Hippocampal formation (tissue), 2 donors: ENCODE measurements at regions not wholly inside any gene's neighbourhood (a gene's known extent, or its start where the extent isn't known, plus 50 kb on each side); places are given as distances from the start of the nearest gene placed in this dataset.
"Not testable (repeated sequence)": the region's sequence is repeated elsewhere in the genome, so short reads cannot be mapped to it uniquely, and the experiment has no call there.

ENCODE experiments used
- DNase-seq, 2 donors: peaks; one replicate each; lab custom pipeline; 2025; lab: John Stamatoyannopoulos, UW

DNA sequence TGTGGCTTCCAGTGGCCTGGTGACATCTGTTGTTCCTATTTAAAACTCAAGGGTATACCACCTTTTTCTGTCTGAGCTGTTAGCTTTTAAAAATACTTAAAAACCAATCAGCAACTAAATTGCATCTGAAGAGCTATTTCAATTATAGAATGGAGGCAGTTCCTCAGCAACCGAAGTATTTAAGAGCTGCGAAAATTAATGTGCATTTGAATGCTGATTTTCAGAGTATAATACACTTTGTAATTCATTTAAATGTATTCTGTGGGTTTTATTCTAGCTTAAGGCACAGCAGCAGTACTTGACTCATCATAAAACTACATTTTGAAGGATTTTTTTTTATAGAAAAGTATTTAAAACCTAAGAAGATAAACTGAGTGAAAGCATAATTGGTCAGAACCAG is 404.9 kb upstream of the PRKCQ start:
- DNase-seq: no peak

GRCh38 chr10:6984016-6984415 is 403.9 kb upstream of the PRKCQ start:
- not testable (repeated sequence) for DNase-seq

- DNase-seq: no peak
These were observed 400.3 kb upstream of the PRKCQ start for GRCh38 chr10:6980353-6980752.

DNA sequence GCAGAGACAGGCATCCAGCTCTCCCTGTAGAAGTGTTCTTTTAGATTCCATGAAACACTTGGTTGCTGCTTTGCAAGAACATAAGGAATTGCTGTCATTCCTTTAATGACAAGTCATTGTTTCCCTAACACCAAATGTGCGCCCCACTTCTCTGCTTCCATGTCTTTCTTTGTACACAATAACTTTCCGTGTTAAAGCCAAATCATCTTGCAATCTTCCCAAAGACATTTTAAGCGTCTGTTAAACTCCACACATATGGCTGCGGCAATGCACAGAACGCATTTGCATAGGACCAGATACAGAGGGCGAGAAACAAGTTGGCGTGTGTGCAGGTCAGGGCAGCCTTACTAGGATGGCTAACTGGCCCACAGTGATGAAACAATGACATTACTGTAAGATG is 399.3 kb upstream of the PRKCQ start:
- no peak for DNase-seq

DNA sequence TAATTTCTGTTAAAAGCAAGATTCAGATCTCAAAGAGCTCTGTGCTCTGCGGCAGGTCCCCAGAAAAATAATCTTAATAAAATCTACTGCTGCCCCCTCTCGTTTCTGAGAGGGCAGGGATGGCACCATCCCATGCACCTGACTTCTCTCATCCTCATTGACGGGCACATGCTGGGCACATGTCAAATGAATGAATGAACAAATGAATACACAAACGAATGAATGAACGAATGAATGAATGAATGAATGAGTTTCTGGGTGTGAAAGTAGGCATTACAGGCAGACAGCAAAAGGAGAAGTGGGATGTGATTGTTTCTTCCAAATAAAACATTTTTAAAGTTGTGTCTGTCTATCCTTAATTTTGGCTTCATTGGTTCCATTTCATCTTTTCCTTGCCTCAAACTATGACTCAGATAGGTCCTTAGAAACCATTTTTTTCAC is 398.1 kb upstream of the PRKCQ start:
- no peak for DNase-seq

DNA sequence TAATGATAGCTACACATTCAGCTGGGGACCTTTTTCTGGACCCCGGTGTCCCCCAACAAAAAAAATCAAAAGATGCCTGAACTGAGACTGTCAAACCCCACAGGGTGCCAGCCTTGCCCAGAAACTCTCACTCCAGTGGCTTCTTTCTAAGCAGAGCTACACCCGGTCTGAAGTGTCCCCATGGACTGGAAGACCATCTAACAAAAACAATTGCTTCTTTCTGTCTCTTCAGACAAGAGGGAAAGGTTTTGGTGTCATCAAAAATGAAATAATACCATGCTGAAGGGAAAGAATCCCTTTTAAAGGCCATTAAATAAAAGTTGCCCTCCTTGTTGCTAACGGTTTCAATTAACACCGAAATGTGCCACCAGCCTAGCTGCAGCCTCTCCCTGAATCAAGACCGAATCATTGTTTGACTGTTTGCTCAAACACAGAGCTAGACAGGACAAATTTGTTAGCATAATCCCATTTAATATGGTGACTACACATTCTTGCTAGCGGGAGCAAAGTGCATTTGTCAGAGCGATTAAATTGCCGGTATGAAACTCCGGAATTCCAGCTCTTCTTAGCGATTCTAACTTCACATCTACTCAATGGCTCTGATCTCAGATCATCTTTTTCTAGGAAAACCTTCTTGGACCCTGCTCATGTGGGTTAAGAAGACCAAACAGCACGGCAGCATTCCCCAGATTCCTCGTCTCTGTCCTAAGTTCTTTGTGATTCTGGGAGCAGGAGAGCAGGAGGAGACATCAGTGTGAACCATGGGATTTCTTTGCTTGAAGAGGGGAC is 397.5 kb upstream of the PRKCQ start:
- DNase-seq: no peak

DNA sequence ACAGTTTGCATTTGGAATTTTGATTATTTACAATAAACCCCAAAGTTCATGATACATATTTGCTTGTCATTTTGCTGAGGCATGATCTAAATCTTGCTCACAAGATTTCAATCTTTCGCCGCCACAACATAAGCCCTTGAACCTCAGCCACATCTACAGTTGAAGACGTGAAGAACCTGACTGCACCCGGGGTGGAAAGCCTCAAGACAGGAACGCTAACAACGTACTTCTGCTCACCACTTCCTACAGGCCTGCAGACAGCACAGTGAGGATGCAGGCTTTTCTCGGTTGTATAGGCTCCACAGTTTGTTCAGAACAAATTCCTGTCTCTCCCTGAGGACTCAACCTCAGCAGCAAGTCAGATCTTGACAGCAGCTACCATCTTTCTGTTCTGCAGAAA is 393.8 kb upstream of the PRKCQ start:
- no peak for DNase-seq

GRCh38 chr10:6972226-6972625 is 392.1 kb upstream of the PRKCQ start:
- DNase-seq: no peak

DNA sequence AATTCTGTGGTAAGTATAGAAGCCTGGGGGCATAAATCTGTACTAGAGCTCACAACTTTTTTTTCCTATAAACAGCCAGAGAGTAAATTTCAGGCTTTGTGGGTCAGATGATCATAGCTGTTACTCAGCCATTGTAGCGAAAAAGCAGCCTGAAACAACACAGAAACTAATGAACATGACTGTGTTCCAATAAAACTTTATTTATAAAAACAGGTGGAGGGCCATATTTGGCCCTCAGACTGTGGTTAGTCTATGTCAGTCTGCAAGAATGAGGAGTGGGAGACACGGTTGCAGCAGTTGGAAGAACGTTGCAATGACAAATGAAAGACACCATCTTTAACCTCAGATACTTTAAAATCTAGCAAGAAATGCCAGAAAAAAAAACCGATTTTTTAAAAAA is 389.6 kb upstream of the PRKCQ start:
- no peak for DNase-seq

GRCh38 chr10:6964543-6964942 is 384.5 kb upstream of the PRKCQ start:
- DNase-seq: no peak

DNA sequence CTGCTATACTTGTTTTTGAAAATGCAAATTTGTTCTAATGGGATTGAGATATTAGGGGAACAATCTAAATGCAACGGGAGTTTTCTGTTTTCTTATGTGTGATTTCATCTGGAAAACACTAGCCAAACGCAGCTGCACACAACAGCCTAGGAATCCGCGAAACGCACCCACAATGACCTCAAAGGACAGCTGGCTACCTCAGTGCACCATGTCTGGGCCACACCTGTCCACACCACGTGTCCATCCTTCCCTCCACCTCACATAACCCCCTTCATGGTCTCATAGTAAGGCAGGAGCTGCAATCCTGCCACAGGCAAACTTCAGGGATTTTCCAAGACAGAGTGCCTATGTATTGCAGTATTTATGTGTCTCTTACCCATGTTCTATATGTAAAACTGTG is 382.5 kb upstream of the PRKCQ start:
- no peak for DNase-seq

GRCh38 chr10:6958711-6959110 is 378.6 kb upstream of the PRKCQ start:
- DNase-seq: no peak

DNA sequence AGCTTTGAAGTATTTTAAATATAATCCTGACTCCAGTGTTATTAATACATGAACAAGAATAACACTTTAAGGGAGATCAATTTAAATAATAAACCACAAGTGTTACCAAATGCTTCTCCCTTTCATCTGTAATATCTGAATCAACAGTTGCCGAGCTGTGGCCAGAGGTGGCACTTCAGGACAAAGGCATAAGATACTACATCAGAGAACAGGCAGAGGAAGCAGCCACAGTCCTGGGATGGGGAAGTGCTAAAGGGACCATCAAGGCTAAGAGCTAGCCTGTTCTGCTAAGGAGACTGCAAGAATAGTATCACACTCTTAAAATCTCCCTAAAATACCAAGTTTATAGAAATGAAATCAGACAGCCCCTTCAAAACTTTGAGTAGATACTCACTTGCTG is 378.2 kb upstream of the PRKCQ start:
- DNase-seq: peak in 1 of 2 donors; percentile 5

- DNase-seq: no peak
These were observed 377.8 kb upstream of the PRKCQ start for GRCh38 chr10:6957851-6958250.

GRCh38 chr10:6956562-6956961 is 376.5 kb upstream of the PRKCQ start:
- peak in 1 of 2 donors; percentile 31 for DNase-seq

DNA sequence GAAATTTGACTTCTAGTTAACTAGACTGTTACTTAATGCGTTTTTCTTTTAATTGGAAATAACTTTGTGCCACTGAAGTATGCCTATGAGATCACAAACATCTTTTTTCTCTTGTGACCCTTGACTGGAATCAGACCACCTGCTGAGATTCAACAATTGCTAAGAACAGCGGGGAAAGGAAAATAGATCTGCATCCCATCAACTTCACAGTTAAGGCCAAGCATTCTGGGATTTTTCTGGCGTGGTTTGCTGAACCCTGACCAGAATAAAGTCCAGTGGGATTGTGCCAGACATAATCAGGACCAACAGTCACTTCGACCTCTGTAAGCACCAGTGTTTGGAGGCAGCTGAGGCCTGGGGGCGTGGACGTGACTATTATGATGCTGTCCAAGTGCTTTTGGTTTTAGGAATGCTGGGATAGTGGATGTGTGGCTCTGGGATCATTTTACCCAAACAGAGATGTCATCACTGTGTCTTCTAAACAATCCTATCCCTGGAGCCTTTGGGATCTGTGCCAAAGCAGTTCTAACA is 373.3 kb upstream of the PRKCQ start:
- DNase-seq: no peak

DNA sequence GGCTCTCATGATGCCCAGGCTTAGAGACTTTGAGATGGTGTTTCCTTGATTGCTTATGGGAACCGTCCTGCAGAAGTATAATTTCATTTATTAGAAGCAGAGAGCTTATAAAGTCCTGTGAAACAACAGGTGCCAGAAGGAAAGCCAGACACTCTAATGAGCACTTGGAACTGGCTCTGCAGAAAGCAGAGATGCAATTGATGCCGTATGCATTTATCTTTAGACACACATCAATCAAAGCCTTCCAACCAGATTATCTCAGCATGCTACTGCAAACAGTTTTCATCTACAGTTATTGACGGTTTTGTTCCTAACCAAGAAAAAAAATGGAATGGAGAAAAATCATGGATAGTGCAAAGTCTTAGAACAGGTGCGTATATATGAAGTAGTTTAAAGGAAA is 371.7 kb upstream of the PRKCQ start:
- no peak for DNase-seq

DNA sequence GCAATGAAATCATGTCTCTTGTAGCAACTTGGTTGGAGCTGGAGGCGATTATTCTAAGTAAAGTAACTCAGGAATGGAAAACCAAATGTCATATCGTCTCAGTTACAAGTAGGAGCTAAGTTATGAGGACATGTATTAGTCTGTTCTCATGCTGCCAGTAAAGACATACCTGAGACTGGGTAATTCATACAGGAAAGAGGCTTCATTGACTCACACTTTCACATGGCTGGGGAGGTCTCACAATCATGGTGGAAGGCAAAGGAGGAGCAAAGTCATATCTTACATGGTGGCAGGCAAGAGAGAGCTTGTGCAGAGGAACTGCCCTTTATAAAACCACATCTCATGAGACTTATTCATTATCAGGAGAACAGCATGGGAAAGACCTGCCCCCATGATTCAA is 370.1 kb upstream of the PRKCQ start:
- DNase-seq: no peak

- no peak for DNase-seq
These were observed 364.4 kb upstream of the PRKCQ start for GRCh38 chr10:6944436-6944835.

- no peak for DNase-seq
These were observed 358.3 kb upstream of the PRKCQ start for GRCh38 chr10:6938384-6938783.

DNA sequence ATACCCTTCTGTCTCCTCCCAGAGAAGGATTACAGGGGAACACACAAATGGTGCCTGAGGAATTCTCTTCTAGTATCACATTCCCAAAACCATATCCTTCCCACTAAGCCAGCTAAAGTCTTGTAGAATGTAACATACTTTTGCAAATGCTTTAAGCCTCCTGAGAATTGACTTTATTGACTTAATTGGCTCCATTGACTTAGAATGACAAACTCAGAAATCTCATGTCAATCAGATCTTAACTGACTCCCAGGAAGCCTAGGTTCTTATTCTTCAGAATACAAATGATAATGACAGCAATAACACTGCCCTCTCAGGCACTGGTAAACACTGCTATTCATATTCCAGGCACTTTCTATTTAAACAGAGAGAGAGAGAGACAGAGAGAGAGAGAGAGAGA is 356.9 kb upstream of the PRKCQ start:
- DNase-seq: no peak

- DNase-seq: peak in 1 of 2 donors; percentile 5
These were observed 349.2 kb upstream of the PRKCQ start for GRCh38 chr10:6929148-6929830.

GRCh38 chr10:6928586-6928985 is 348.5 kb upstream of the PRKCQ start:
- no peak for DNase-seq
